Suprapubic skin (tissue), 4 donors: ENCODE measurements at regions not wholly inside any gene's neighbourhood (a gene's known extent, or its start where the extent isn't known, plus 50 kb on each side); places are given as distances from the start of the nearest gene placed in this dataset.
"Not testable (repeated sequence)": the region's sequence is repeated elsewhere in the genome, so short reads cannot be mapped to it uniquely, and the experiment has no call there.

Experiments
- DNase-seq, 2 donors: peaks; one replicate each; pipeline ENCODE4 v3.0.0-alpha.2; 2019; ENCODE audit warnings: low spot score in 2 of 2
- H3K27ac ChIP-seq: fragments of 200-600 bp; sonication (generic); one replicate; pipeline ENCODE4 v1.5.1; 2019
- H3K27me3 ChIP-seq: fragments of 200-600 bp; sonication (generic); one replicate; pipeline ENCODE4 v1.5.1; 2019
- H3K36me3 ChIP-seq: fragments of 200-600 bp; sonication (generic); one replicate; pipeline ENCODE4 v1.5.1; 2019
- H3K4me1 ChIP-seq: fragments of 200-600 bp; sonication (generic); one replicate; pipeline ENCODE4 v1.5.1; 2019
- H3K4me3 ChIP-seq: fragments of 200-600 bp; sonication (generic); one replicate; pipeline ENCODE4 v1.5.1; 2019; ENCODE audit warnings: mild to moderate bottlenecking
- H3K9me3 ChIP-seq: fragments of 200-600 bp; sonication (generic); one replicate; pipeline ENCODE4 v1.5.1; 2019
- CTCF ChIP-seq, 2 donors: fragments of 200-600 bp in 1 of 2; fragments of 450-650 bp in 1 of 2; sonication (generic) in 1 of 2; IDR thresholded peaks; one replicate each; pipeline ENCODE4 v1.5.1; 2016 to 2019; ENCODE audit warnings: antibody characterized with exemption in 2 of 2, mild to moderate bottlenecking in 1 of 2, moderate library complexity in 1 of 2
- EP300 ChIP-seq: sonication (generic); formaldehyde crosslinking; IDR thresholded peaks from one replicate; pipeline ENCODE4 v1.6.1; 2017; ENCODE audit warnings: antibody characterized with exemption
- POLR2A ChIP-seq, 2 donors: fragments of 450-650 bp; IDR thresholded peaks; one replicate each; pipeline ENCODE4 v1.6.1; 2017; ENCODE audit warnings: antibody characterized with exemption in 2 of 2, mild to moderate bottlenecking in 2 of 2, moderate library complexity in 2 of 2
- POLR2AphosphoS5 ChIP-seq, 3 donors: sonication (generic); formaldehyde crosslinking; IDR thresholded peaks; one replicate each; pipeline ENCODE4 v1.6.1; 2017; ENCODE audit warnings: antibody characterized with exemption in 3 of 3
- WGBS: methylation state at CpG from one replicate; pipeline ENCODE4 v1.1.5; 2018; 5-methylcytosine and 5-hydroxymethylcytosine counted together

GRCh38 chr10:91745090-91745831 lies 53.0 kb upstream of the TNKS2 start:
- DNase-seq, result no peak
- Histone ChIP-seq H3K4me1 (no peaks in the 10 kb centered on the region), H3K9me3 (no peaks in the 10 kb centered on the region), H3K27ac (no peak overlapping the region), H3K27me3 (peaks cover 7% of the 10 kb centered on the region), H3K4me3 (no peak overlapping the region), H3K36me3 (no peaks in the 10 kb centered on the region)
- 48% methylated on average over 15 of the region's 15 CpGs for WGBS
- no peak for TF ChIP-seq EP300
- TF ChIP-seq POLR2A (IDR thresholded peaks at IDR 0.05), result no peak
- TF ChIP-seq CTCF (IDR thresholded peaks at IDR 0.05), result peak in 1 of 2 donors; percentile 18

DNA sequence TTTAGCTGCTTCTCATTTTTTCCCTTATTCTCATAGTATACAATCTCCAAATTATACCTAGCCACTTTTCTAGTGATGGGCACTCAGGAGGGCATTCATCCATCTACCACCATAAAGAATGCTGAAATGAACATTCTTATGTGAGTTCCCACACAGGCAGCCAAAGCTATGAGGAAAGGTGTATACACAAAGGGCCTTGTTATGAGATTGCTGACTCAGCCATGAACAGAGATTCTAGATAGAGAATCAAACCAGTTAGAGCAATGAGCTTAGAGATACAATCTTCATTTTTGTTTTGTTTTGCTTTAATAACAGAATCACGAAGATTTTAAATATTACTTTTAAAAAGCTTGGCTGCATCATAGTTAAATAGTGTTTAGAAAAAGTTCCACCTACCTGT lies 54.8 kb upstream of the TNKS2 start:
- no peak for DNase-seq

DNA sequence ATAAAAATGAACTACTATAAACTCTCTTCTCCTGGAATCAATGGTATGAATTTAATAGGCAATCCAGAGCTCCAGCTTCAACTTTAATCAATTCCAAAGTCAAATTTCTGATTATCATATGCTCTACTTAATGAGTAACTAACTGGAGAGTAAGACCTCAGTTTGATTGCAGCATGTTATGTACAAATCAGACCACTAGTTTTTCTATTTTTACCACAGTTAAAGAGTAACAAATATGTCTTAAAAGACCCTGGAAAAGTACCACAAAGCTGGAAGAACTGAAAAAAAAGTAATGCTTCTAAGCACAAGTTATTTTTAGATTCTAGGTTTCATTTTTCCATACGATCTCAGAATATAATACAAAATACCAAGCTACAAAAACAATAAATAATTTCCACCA lies 56.0 kb upstream of the TNKS2 start:
- Histone ChIP-seq H3K27ac (no peak overlapping the region), H3K36me3 (no peaks in the 10 kb centered on the region), H3K27me3 (peaks cover 11% of the 10 kb centered on the region), H3K4me3 (no peak overlapping the region), H3K4me1 (no peaks in the 10 kb centered on the region), H3K9me3 (no peaks in the 10 kb centered on the region)
- 18% methylated on average over 1 of the region's 1 CpG for WGBS
- TF ChIP-seq CTCF (IDR thresholded peaks at IDR 0.05) (no peak), POLR2AphosphoS5 (IDR thresholded peaks at IDR 0.05) (no peak), EP300 (no peak), POLR2A (IDR thresholded peaks at IDR 0.05) (no peak)
- no peak for DNase-seq

More for the DNA sequence above, 54.8 kb upstream of the TNKS2 start:
- TF ChIP-seq EP300 (no peak), POLR2A (IDR thresholded peaks at IDR 0.05) (no peak), POLR2AphosphoS5 (IDR thresholded peaks at IDR 0.05) (no peak), CTCF (IDR thresholded peaks at IDR 0.05) (no peak)
- H3K4me1 ChIP-seq, result no peaks in the 10 kb centered on the region
- H3K27me3 ChIP-seq, result peaks cover 11% of the 10 kb centered on the region
- H3K4me3 ChIP-seq, result no peak overlapping the region
- 55% methylated on average over 1 of the region's 1 CpG for WGBS
- no peaks in the 10 kb centered on the region for H3K9me3 ChIP-seq
- H3K36me3 ChIP-seq, result no peaks in the 10 kb centered on the region
- no peak overlapping the region for H3K27ac ChIP-seq

GRCh38 chr10:91741356-91741755 lies 56.9 kb upstream of the TNKS2 start:
- 33% methylated on average over 1 of the region's 1 CpG for WGBS
- no peaks in the 10 kb centered on the region for H3K9me3 ChIP-seq
- H3K27ac ChIP-seq, result no peak overlapping the region
- DNase-seq, result no peak
- no peaks in the 10 kb centered on the region for H3K36me3 ChIP-seq
- H3K4me1 ChIP-seq, result no peaks in the 10 kb centered on the region
- peaks cover 11% of the 10 kb centered on the region for H3K27me3 ChIP-seq
- no peak for TF ChIP-seq EP300
- TF ChIP-seq POLR2AphosphoS5 (IDR thresholded peaks at IDR 0.05), result no peak
- TF ChIP-seq POLR2A (IDR thresholded peaks at IDR 0.05), result no peak
- no peak for TF ChIP-seq CTCF (IDR thresholded peaks at IDR 0.05)
- H3K4me3 ChIP-seq, result no peak overlapping the region

DNA sequence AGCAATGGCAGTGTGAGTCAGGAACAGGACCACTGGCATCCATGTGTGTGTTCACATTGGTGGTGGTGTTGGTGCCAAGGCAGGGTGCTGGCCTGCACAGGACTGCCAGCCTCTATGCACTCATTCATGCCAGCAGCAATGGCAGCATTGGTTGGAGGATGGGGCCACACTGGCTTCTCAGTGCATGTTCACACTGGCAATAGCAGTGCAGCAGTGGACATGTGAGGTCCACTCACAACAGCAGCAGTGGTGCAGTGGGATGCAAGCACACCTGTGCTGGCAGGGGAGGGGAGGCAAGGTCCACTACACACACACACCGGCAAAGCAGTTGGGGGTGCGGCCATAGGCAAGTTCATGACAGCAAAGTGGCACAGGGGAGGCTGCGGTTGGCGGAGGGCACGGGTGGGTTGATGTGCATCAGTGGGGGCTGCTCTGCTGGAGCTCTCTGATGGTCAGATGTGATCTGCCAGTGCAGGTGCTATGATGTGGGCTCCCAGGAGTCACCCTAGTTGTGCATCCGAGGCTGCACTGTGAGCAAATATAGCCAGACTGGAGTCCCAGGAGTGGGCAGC lies 57.8 kb upstream of the TNKS2 start:
- no peak overlapping the region for H3K27ac ChIP-seq
- H3K4me1 ChIP-seq, result no peaks in the 10 kb centered on the region
- no peaks in the 10 kb centered on the region for H3K9me3 ChIP-seq
- WGBS, result 89% methylated on average over 6 of the region's 6 CpGs
- TF ChIP-seq EP300 (no peak), CTCF (IDR thresholded peaks at IDR 0.05) (no peak), POLR2AphosphoS5 (IDR thresholded peaks at IDR 0.05) (no peak), POLR2A (IDR thresholded peaks at IDR 0.05) (no peak)
- H3K4me3 ChIP-seq, result no peak overlapping the region
- DNase-seq, result no peak
- H3K36me3 ChIP-seq, result no peaks in the 10 kb centered on the region
- H3K27me3 ChIP-seq, result peaks cover 11% of the 10 kb centered on the region

- H3K4me1 ChIP-seq, H3K27ac ChIP-seq, H3K9me3 ChIP-seq, H3K27me3 ChIP-seq, H3K36me3 ChIP-seq, DNase-seq, H3K4me3 ChIP-seq: not testable (repeated sequence)
- 84% methylated on average over 3 of the region's 3 CpGs for WGBS
These were observed 66.0 kb upstream of the TNKS2 start for GRCh38 chr10:91732265-91732664.

DNA sequence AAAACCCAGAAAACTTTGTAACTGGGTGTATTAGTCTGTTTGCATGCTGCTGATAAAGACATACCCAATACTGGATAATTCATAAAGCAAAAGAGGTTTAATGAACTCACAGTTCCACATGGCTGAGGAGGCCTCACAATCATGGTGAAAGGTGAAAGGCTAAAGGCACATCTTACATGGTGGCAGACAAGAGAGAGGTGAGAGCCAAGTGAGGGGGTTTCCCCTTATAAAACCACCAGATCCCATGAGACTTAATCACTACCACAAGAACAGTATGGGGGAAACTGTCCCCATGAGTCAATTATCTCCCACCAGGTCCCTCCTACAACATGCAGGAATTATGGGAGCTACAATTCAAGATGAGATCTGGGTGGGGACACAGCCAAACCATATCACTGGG lies 68.9 kb upstream of the TNKS2 start:
- H3K36me3 ChIP-seq, H3K9me3 ChIP-seq, H3K27me3 ChIP-seq, H3K4me3 ChIP-seq, H3K4me1 ChIP-seq, DNase-seq, H3K27ac ChIP-seq: not testable (repeated sequence)
